GM10248 (cell line): ENCODE measurements at regions not wholly inside any gene's neighbourhood (a gene's known extent, or its start where the extent isn't known, plus 50 kb on each side); places are given as distances from the start of the nearest gene placed in this dataset.

Experiments
- CTCF ChIA-PET: fragments of 300-600 bp; sonication (Branson Sonifier 250); formaldehyde crosslinking; extraction: SDS; loops from one replicate; lab custom pipeline; 2021; ENCODE audit warnings: antibody characterized with exemption; lab: Yijun Ruan, JAX
- POLR2A ChIA-PET: fragments of 350-650 bp; sonication (Branson Sonifier 250); formaldehyde crosslinking; extraction: SDS; loops from one replicate; lab custom pipeline; 2020; ENCODE audit warnings: antibody characterized with exemption; lab: Yijun Ruan, JAX
- DNase-seq: peaks from one replicate; pipeline ENCODE4 v3.0.0; 2012; ENCODE audit errors: extremely low spot score
- TF ChIP-seq, protein P1 (sequence below): IDR thresholded peaks from 2 replicates; pipeline ENCODE4 v1.5.1; 2012; ENCODE audit warnings: mild to moderate bottlenecking, low read depth; ENCODE audit errors: extremely low read depth, missing control alignments, control extremely low read depth

DNA sequence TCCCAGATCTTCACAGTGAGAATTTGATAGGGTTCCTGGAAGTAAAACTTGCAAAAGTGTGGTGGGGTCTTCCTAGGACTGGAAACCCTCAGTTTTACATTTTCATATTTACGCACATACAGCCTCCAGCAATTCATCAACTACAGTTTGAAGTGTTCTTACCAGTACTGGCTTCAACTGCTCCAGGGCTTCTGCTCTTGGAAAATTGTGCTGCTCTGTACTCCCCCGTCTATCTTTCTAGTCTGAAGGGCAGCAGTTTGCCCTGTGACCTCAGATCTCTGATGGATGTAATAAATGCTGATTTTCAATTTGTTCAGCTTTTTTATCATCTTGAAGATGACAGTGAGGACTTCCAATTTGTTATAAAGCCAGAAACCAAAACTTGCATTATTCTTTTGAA, 458.9 kb upstream of the FSTL5 start:
- TF ChIP-seq, protein P1, sequence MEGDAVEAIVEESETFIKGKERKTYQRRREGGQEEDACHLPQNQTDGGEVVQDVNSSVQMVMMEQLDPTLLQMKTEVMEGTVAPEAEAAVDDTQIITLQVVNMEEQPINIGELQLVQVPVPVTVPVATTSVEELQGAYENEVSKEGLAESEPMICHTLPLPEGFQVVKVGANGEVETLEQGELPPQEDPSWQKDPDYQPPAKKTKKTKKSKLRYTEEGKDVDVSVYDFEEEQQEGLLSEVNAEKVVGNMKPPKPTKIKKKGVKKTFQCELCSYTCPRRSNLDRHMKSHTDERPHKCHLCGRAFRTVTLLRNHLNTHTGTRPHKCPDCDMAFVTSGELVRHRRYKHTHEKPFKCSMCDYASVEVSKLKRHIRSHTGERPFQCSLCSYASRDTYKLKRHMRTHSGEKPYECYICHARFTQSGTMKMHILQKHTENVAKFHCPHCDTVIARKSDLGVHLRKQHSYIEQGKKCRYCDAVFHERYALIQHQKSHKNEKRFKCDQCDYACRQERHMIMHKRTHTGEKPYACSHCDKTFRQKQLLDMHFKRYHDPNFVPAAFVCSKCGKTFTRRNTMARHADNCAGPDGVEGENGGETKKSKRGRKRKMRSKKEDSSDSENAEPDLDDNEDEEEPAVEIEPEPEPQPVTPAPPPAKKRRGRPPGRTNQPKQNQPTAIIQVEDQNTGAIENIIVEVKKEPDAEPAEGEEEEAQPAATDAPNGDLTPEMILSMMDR: no peak
- ChIA-PET CTCF (no interaction called here), POLR2A (no interaction called here)
- no peak for DNase-seq

DNA sequence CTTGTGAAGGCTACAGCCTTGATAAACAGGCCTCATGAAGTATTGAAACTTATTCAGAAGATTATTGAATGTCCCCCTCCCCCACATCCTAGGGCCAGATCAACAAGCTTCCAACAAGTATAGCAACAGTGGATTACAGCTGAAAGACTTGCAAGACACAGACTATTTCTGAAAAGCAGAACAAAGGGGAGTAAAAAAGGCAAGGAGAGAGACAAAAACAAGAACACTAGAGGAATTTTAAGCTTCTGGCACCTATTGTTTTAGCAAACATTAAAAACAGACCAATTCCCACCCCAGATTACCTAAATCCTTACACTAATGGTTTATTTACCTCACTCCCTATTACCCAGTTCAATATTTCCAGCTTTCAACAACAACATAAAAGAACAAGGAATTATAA, 446.3 kb upstream of the FSTL5 start:
- CTCF ChIA-PET: interaction anchor here (1.0 kb wide), 1 partner anchor 41 kb away, joined by 3 read pairs; no protein-coding TSS in a partner anchor
- POLR2A ChIA-PET: no interaction called here
- DNase-seq: no peak
- TF ChIP-seq, protein P1: no peak

DNA sequence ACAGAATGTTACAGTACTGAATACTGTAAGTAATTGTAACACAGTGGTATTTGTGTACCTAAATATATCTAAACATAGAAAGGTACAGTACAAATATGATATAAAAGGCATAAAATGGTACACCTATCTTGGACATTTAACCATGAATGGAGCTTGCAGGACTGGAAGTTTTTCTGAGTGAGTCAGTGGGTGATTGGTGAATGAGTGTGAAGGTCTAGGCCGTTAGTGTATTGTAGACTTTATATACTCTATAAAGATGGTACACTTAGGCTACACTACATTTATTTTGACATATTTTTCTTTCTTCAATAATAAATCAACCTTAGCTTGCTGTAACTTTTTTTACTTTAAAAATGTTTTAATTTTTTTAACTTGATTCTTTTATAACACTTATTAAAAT, 422.5 kb upstream of the FSTL5 start:
- no peak for DNase-seq
- POLR2A ChIA-PET: no interaction called here
- TF ChIP-seq, protein P1: no peak

DNA sequence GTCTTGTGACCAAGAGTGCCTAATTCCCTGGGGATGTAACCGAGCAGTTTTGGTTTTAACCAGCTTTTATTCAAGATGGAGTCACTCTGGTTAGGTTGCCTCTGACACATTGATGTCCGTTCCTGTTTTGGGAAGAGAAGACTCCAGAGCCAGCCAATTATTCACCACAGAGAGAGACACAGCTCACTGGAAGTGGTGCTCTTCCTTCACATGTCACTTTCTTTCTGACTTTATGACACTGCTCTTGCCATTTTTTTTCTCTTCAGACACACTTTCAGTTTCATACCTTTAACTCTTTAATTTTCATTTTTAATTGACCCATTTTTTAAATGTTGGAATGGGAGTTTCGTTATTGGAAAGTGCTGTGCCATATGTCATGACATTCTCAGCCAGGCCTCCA, 418.4 kb upstream of the FSTL5 start:
- TF ChIP-seq, protein P1: no peak
- ChIA-PET CTCF (interaction anchor here (0.8 to 0.9 kb wide), 2 partner anchors 13 to 20 kb away, joined by 3 read pairs; no protein-coding TSS in a partner anchor), POLR2A (no interaction called here)
- no peak for DNase-seq

More for the DNA sequence above, 422.5 kb upstream of the FSTL5 start:
- CTCF ChIA-PET: no interaction called here

DNA sequence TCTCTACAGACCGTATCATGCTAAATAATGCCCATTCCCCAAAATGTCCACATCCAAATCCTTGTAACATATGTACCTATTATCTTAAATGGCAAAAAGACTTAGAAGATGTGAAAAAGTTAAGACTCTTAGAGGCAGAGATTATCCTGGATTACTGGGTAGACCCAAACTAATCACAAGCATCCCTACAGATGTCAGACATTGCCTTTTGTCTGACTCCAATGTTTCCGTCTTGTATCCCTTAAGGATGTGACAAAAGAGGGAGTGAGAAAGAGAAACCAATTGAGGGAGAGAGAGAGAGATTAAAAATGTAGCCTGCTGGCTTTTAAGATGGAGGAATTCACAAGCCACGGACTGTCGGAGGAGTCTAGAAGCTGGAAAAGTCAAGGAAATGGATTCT, 401.9 kb upstream of the FSTL5 start:
- ChIA-PET POLR2A (no interaction called here), CTCF (no interaction called here)
- TF ChIP-seq, protein P1: no peak

DNA sequence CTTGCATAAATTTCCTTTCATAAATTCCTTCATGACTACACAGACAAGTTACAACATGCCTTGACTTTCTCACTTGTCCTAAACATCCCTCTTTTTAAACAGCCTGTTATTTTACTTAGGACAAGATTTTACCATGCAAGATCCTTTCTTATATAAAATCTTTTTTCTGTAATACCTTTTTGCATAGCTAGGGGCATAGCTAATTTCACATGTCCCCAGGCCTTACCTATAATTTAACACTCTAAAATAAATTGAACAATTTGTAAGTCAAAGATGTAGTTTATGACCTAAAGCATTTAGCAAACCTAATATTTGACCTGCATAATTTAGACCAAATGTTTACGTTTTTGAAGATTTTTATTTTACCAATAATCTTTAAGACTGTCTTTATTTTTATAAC, 396.3 kb upstream of the FSTL5 start:
- POLR2A ChIA-PET: no interaction called here
- no peak for DNase-seq
- CTCF ChIA-PET: no interaction called here
- TF ChIP-seq, protein P1: no peak

More for the DNA sequence above, 401.9 kb upstream of the FSTL5 start:
- no peak for DNase-seq
